ENCODE measurements at regions not wholly inside any gene's neighbourhood (a gene's known extent, or its start where the extent isn't known, plus 50 kb on each side); places are given as distances from the start of the nearest gene placed in this dataset.
"Not testable (repeated sequence)": the region's sequence is repeated elsewhere in the genome, so short reads cannot be mapped to it uniquely, and the experiment has no call there.

GRCh38 chr7:68971634-68972340, 626.5 kb upstream of the AUTS2 start:
- Histone ChIP-seq H3K27ac (ENCODE audit: low read depth in 1 of 2, low read length in 1 of 2) (no peak overlapping the region), H3K4me3 (ENCODE audit: low read length in 2 of 2) (no peak overlapping the region), H3K9me3 (ENCODE audit: control insufficient read depth in 2 of 2, insufficient read depth in 1 of 2, low read length in 1 of 2) (peaks cover 0 to 6% of the 10 kb centered on the region in 2 donors), H3K27me3 (ENCODE audit: control insufficient read depth in 2 of 2, insufficient read depth in 1 of 2, low read length in 1 of 2) (no peaks in the 10 kb centered on the region), H3K36me3 (ENCODE audit: control insufficient read depth in 2 of 2, insufficient read depth in 2 of 2, low read length in 1 of 2) (no peaks in the 10 kb centered on the region), H3K4me1 (ENCODE audit: control insufficient read depth in 2 of 2, insufficient read depth in 2 of 2, low read length in 2 of 2) (no peaks in the 10 kb centered on the region)
- DNase-seq (ENCODE audit: low read depth in 6 of 9, low spot score in 9 of 9): no peak
- WGBS: 64% methylated on average over 6 of the region's 6 CpGs

GRCh38 chr7:68977385-68978055, 620.8 kb upstream of the AUTS2 start:
- Histone ChIP-seq H3K27ac (ENCODE audit: low read depth in 1 of 2, low read length in 1 of 2) (no peak overlapping the region), H3K4me3 (ENCODE audit: low read length in 2 of 2) (no peak overlapping the region), H3K4me1 (ENCODE audit: control insufficient read depth in 2 of 2, insufficient read depth in 2 of 2, low read length in 2 of 2) (no peaks in the 10 kb centered on the region), H3K9me3 (ENCODE audit: control insufficient read depth in 2 of 2, insufficient read depth in 1 of 2, low read length in 1 of 2) (no peaks in the 10 kb centered on the region), H3K36me3 (ENCODE audit: control insufficient read depth in 2 of 2, insufficient read depth in 2 of 2, low read length in 1 of 2) (no peaks in the 10 kb centered on the region), H3K27me3 (ENCODE audit: control insufficient read depth in 2 of 2, insufficient read depth in 1 of 2, low read length in 1 of 2) (no peaks in the 10 kb centered on the region)
- 79% methylated on average over 14 of the region's 14 CpGs for WGBS
- no peak for DNase-seq (ENCODE audit: low read depth in 6 of 9, low spot score in 9 of 9)

- H3K9me3 ChIP-seq (ENCODE audit: control insufficient read depth in 2 of 2, insufficient read depth in 1 of 2, low read length in 1 of 2): no peaks in the 10 kb centered on the region
- H3K4me3 ChIP-seq (ENCODE audit: low read length in 2 of 2): no peak overlapping the region
- H3K4me1 ChIP-seq (ENCODE audit: control insufficient read depth in 2 of 2, insufficient read depth in 2 of 2, low read length in 2 of 2): no peaks in the 10 kb centered on the region
- no peaks in the 10 kb centered on the region for H3K36me3 ChIP-seq (ENCODE audit: control insufficient read depth in 2 of 2, insufficient read depth in 2 of 2, low read length in 1 of 2)
- WGBS: 97% methylated on average over 4 of the region's 4 CpGs
- DNase-seq (ENCODE audit: low read depth in 6 of 9, low spot score in 9 of 9): no peak
- no peaks in the 10 kb centered on the region for H3K27me3 ChIP-seq (ENCODE audit: control insufficient read depth in 2 of 2, insufficient read depth in 1 of 2, low read length in 1 of 2)
- H3K27ac ChIP-seq (ENCODE audit: low read depth in 1 of 2, low read length in 1 of 2): no peak overlapping the region
Observed at GRCh38 chr7:68978710-68979109, 619.6 kb upstream of the AUTS2 start.

GRCh38 chr7:68980011-68980410, 618.3 kb upstream of the AUTS2 start:
- Histone ChIP-seq H3K36me3 (ENCODE audit: control insufficient read depth in 2 of 2, insufficient read depth in 2 of 2, low read length in 1 of 2) (no peaks in the 10 kb centered on the region), H3K4me3 (ENCODE audit: low read length in 2 of 2) (no peak overlapping the region), H3K9me3 (ENCODE audit: control insufficient read depth in 2 of 2, insufficient read depth in 1 of 2, low read length in 1 of 2) (no peaks in the 10 kb centered on the region), H3K27me3 (ENCODE audit: control insufficient read depth in 2 of 2, insufficient read depth in 1 of 2, low read length in 1 of 2) (no peaks in the 10 kb centered on the region), H3K4me1 (ENCODE audit: control insufficient read depth in 2 of 2, insufficient read depth in 2 of 2, low read length in 2 of 2) (no peaks in the 10 kb centered on the region), H3K27ac (ENCODE audit: low read depth in 1 of 2, low read length in 1 of 2) (no peak overlapping the region)
- 48% methylated on average over 1 of the region's 1 CpG for WGBS
- DNase-seq (ENCODE audit: low read depth in 6 of 9, low spot score in 9 of 9): no peak

GRCh38 chr7:68980432-68980831, 617.8 kb upstream of the AUTS2 start:
- not testable (repeated sequence) for H3K27me3 ChIP-seq (ENCODE audit: control insufficient read depth in 2 of 2, insufficient read depth in 1 of 2, low read length in 1 of 2); DNase-seq (ENCODE audit: low read depth in 6 of 9, low spot score in 9 of 9); H3K4me3 ChIP-seq (ENCODE audit: low read length in 2 of 2); H3K4me1 ChIP-seq (ENCODE audit: control insufficient read depth in 2 of 2, insufficient read depth in 2 of 2, low read length in 2 of 2); H3K36me3 ChIP-seq (ENCODE audit: control insufficient read depth in 2 of 2, insufficient read depth in 2 of 2, low read length in 1 of 2); H3K27ac ChIP-seq (ENCODE audit: low read depth in 1 of 2, low read length in 1 of 2); H3K9me3 ChIP-seq (ENCODE audit: control insufficient read depth in 2 of 2, insufficient read depth in 1 of 2, low read length in 1 of 2)
- 83% methylated on average over 2 of the region's 2 CpGs for WGBS

GRCh38 chr7:68984306-68984705, 614.0 kb upstream of the AUTS2 start:
- Histone ChIP-seq H3K4me1 (ENCODE audit: control insufficient read depth in 2 of 2, insufficient read depth in 2 of 2, low read length in 2 of 2) (no peaks in the 10 kb centered on the region), H3K36me3 (ENCODE audit: control insufficient read depth in 2 of 2, insufficient read depth in 2 of 2, low read length in 1 of 2) (no peaks in the 10 kb centered on the region), H3K9me3 (ENCODE audit: control insufficient read depth in 2 of 2, insufficient read depth in 1 of 2, low read length in 1 of 2) (peaks cover 0 to 3% of the 10 kb centered on the region in 2 donors), H3K27ac (ENCODE audit: low read depth in 1 of 2, low read length in 1 of 2) (no peak overlapping the region), H3K4me3 (ENCODE audit: low read length in 2 of 2) (no peak overlapping the region), H3K27me3 (ENCODE audit: control insufficient read depth in 2 of 2, insufficient read depth in 1 of 2, low read length in 1 of 2) (no peaks in the 10 kb centered on the region)
- DNase-seq (ENCODE audit: low read depth in 6 of 9, low spot score in 9 of 9): no peak
- WGBS: 84% methylated on average over 7 of the region's 7 CpGs

GRCh38 chr7:68994841-68995240, 603.4 kb upstream of the AUTS2 start:
- no peak for DNase-seq (ENCODE audit: low read depth in 6 of 9, low spot score in 9 of 9)
- 88% methylated on average over 3 of the region's 3 CpGs for whole genome bisulfite sequencing
- H3K4me3 ChIP-seq (ENCODE audit: low read length in 2 of 2): no peak overlapping the region
- peaks cover 4 to 10% of the 10 kb centered on the region in 2 donors for H3K9me3 ChIP-seq (ENCODE audit: control insufficient read depth in 2 of 2, insufficient read depth in 1 of 2, low read length in 1 of 2)
- no peak overlapping the region for H3K27ac ChIP-seq (ENCODE audit: low read depth in 1 of 2, low read length in 1 of 2)
- no peaks in the 10 kb centered on the region for H3K4me1 ChIP-seq (ENCODE audit: control insufficient read depth in 2 of 2, insufficient read depth in 2 of 2, low read length in 2 of 2)
- H3K27me3 ChIP-seq (ENCODE audit: control insufficient read depth in 2 of 2, insufficient read depth in 1 of 2, low read length in 1 of 2): no peaks in the 10 kb centered on the region
- H3K36me3 ChIP-seq (ENCODE audit: control insufficient read depth in 2 of 2, insufficient read depth in 2 of 2, low read length in 1 of 2): no peaks in the 10 kb centered on the region

- no peak for DNase-seq (ENCODE audit: low read depth in 6 of 9, low spot score in 9 of 9)
- H3K36me3 ChIP-seq (ENCODE audit: control insufficient read depth in 2 of 2, insufficient read depth in 2 of 2, low read length in 1 of 2): no peaks in the 10 kb centered on the region
- H3K4me1 ChIP-seq (ENCODE audit: control insufficient read depth in 2 of 2, insufficient read depth in 2 of 2, low read length in 2 of 2): no peaks in the 10 kb centered on the region
- no peaks in the 10 kb centered on the region for H3K27me3 ChIP-seq (ENCODE audit: control insufficient read depth in 2 of 2, insufficient read depth in 1 of 2, low read length in 1 of 2)
- 80% methylated on average over 3 of the region's 3 CpGs for WGBS
- H3K27ac ChIP-seq (ENCODE audit: low read depth in 1 of 2, low read length in 1 of 2): no peak overlapping the region
- H3K9me3 ChIP-seq (ENCODE audit: control insufficient read depth in 2 of 2, insufficient read depth in 1 of 2, low read length in 1 of 2): peaks cover 3 to 18% of the 10 kb centered on the region in 2 donors
- no peak overlapping the region for H3K4me3 ChIP-seq (ENCODE audit: low read length in 2 of 2)
Observed at GRCh38 chr7:68998136-68998535, 600.1 kb upstream of the AUTS2 start.

GRCh38 chr7:69002416-69002815, 595.9 kb upstream of the AUTS2 start:
- no peaks in the 10 kb centered on the region for H3K36me3 ChIP-seq (ENCODE audit: control insufficient read depth in 2 of 2, insufficient read depth in 2 of 2, low read length in 1 of 2)
- no peak overlapping the region for H3K4me3 ChIP-seq (ENCODE audit: low read length in 2 of 2)
- no peak for DNase-seq (ENCODE audit: low read depth in 6 of 9, low spot score in 9 of 9)
- H3K4me1 ChIP-seq (ENCODE audit: control insufficient read depth in 2 of 2, insufficient read depth in 2 of 2, low read length in 2 of 2): no peaks in the 10 kb centered on the region
- H3K9me3 ChIP-seq (ENCODE audit: control insufficient read depth in 2 of 2, insufficient read depth in 1 of 2, low read length in 1 of 2): peaks cover 0 to 18% of the 10 kb centered on the region in 2 donors
- H3K27ac ChIP-seq (ENCODE audit: low read depth in 1 of 2, low read length in 1 of 2): no peak overlapping the region
- H3K27me3 ChIP-seq (ENCODE audit: control insufficient read depth in 2 of 2, insufficient read depth in 1 of 2, low read length in 1 of 2): no peaks in the 10 kb centered on the region

All from thymus (tissue), 11 donors.